ENCODE measurements at regions not wholly inside any gene's neighbourhood (a gene's known extent, or its start where the extent isn't known, plus 50 kb on each side); places are given as distances from the start of the nearest gene placed in this dataset.

DNA sequence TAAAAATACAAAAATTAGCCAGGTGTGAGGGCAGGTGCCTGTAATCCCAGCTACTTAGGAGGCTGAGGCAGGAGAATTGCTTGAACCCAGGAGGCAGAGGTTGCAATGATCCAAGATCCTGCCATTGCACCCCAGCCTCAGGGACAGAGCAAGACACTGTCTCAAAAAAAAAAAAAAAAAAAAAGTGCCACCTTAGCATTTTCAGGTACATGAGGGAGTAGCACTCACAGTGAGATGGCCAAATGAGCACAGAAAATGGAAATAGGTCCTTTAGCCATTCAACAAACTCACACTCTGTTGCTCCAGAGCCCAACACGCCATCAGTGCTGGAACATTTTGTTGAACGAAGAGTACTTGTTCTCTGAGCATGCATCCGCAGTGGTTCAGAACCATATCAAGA is 75.2 kb upstream of the MYL2 start:
- DNase-seq = no peak

DNA sequence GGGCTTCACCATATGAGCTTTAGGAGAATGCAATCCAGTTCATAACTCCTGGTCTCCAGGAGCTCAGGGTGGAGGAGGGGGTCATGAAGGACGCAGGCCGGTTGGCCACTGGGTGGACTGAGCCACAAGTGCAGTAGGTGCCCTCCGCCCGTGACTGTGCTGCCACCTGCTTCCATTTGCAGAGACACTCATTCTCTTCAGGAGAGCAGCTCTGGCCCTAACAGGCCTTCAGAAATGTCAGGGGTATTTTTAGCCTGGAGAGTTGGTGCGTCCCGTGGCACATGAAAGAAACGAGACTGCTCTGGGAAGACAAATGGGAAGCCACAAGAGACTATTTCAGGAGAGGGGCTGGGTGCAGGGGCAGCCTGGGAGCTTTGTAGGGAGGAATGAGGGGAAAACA is 74.6 kb upstream of the MYL2 start:
- no peak for DNase-seq

DNA sequence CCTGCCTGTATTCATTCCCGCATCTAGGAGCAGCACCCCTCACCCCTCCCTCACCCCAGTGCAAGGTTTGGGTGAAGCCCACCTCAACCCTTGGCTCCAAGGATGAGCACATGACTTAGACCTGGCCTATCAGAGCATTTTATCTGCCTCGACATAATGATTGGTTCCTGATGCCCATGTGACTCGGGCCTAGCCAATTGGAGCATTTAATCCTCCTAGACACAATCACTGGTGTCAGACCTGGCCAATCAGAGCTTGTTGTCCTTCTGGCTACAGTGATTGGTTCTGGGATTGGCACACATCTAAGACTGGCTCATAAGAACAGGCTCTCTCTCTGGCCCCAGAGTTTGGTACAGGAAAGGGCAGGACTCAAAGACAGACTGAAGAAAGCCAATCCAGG is 73.1 kb upstream of the MYL2 start:
- no peak for DNase-seq

DNA sequence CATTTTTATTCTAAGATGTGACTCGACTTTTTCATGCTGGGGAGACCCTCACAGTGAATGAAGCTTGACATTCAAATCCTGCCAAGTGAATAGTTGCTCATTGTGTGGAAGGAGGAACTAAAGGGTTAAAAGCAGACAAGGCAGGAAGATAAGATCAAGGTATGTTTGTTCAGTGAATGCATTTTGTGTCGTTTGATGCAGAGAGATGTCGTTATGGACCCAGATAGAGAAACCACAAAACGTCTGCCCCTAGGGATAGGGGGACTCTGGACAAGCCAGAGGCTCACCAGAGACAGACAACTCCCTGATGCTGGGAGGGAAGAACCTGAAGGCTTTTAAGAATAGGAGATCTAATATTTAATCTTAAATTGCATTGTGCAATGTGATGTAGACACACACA is 72.5 kb upstream of the MYL2 start:
- DNase-seq = no peak

DNA sequence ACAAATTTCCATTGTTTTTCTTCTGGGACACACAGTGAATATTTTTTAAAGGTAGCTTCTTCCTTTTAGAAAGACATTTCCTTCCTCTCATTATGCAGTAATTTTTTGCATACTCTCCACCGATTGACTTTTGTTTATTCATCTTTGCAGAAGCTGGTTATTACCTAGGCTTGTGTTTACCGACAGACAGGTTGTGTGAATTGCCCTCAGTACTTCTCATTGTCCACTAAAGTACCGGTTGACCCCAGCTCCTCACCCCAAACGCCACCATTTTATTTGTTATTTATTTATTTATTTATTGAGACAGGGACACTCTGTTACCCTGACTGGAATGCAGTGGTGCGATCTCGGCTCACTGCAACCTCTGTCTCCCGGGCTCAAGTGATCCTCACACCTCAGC is 63.4 kb upstream of the MYL2 start:
- DNase-seq = no peak

- DNase-seq = no peak
Measured at GRCh38 chr12:110972866-110973265, 52.5 kb upstream of the MYL2 start.

- DNase-seq = no peak
Measured at GRCh38 chr12:110971936-110972335, 51.6 kb upstream of the MYL2 start.

DNA sequence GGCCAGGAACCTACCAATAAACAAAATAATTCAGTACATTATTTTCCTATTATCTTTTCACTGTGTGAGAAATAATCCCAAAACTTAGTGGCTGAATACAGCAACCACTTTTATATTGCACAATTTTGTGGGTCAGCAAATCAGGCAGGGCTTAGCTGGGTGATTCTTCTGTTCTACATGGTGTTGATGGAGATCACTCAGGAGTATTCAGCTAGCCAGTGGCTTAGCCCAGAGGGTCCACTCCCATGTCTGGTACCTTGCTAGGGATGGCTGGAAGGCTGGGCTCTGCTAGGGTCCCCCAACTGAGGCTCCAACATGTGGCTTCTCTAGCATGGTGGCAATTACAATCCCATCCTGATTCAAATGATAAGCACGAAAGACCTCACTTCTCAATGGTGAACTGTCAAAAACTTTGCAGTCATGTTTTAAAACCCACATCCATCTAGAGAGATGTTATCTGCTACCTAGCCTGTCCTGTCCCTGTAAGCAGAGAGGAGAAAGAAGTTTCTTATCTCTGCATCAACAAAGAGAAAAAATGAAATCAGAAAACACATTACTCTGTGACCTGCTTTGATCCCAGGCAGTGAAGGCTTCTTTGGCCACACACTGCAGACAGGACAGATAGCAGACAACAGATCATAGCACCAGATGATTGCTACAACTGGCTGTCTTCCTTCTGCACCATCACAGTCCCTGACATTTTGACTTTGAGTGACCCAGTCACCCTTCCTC is 51.0 kb upstream of the MYL2 start:
- no peak for DNase-seq

Data from retina (tissue), 1 donor.